ENCODE measurements at regions not wholly inside any gene's neighbourhood (a gene's known extent, or its start where the extent isn't known, plus 50 kb on each side); places are given as distances from the start of the nearest gene placed in this dataset.

DNA sequence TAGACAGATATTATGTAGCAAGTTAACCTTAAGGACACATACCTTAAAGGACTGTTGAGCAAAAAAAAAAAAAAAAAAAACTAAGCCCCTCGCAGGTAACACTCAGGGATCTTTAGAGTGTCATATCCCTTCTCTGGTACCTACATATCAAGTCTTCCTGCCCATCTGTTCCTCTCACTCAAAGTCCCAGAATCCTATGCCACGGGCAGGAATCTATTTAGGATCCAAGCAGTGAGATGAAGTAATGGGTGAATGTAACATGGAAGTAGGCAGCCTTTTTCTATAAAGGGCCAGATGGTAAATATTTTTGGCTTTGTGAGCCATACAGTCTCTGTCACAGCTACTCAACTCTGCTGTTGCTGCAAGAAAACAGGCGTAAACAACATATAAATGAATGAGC, 496.7 kb downstream of the STK39 start (continued):
- TF ChIP-seq CHD7 (IDR thresholded peaks at IDR 0.05; ENCODE audit: insufficient replicate concordance, low read length), result no peak
- no peak for TF ChIP-seq SIRT6 (IDR thresholded peaks at IDR 0.05; ENCODE audit: low read length)
- TF ChIP-seq BCL11A (IDR thresholded peaks at IDR 0.05; ENCODE audit: low read depth in 2 of 2, low read length in 2 of 2), result no peak
- TF ChIP-seq HDAC2 (IDR thresholded peaks at IDR 0.05; ENCODE audit: borderline replicate concordance in 1 of 2, low read depth in 2 of 2, low read length in 2 of 2), result no peak
- no peak for TF ChIP-seq SUZ12 (IDR thresholded peaks at IDR 0.05; ENCODE audit: low read length)
- TF ChIP-seq MAFK (IDR thresholded peaks at IDR 0.05; ENCODE audit: low read depth, low read length), result no peak
- no peak for TF ChIP-seq CHD1 (IDR thresholded peaks at IDR 0.05; ENCODE audit: low read depth, low read length)
- no peak for TF ChIP-seq GABPA (IDR thresholded peaks at IDR 0.05; ENCODE audit: borderline replicate concordance, insufficient read depth, low read length)
- TF ChIP-seq KDM5A (IDR thresholded peaks at IDR 0.05; ENCODE audit: low read length), result no peak
- no peak for TF ChIP-seq SIX5 (IDR thresholded peaks at IDR 0.05; ENCODE audit: low read depth, low read length)
- no peak for TF ChIP-seq SP4 (IDR thresholded peaks at IDR 0.05; ENCODE audit: low read length)
